PC-9 (cell line): ENCODE measurements at regions not wholly inside any gene's neighbourhood (a gene's known extent, or its start where the extent isn't known, plus 50 kb on each side); places are given as distances from the start of the nearest gene placed in this dataset.

Experiments
- BruUV-seq: library from RNA; stranded (reverse); fragments of 400-500 nt; replicated peaks from 2 replicates; lab custom pipeline; 2021; lab: Mats Ljungman, UMichigan
- CTCF ChIA-PET: fragments of 300-600 bp; sonication (Branson Sonifier 250); formaldehyde crosslinking; loops from one replicate; lab custom pipeline; 2022; ENCODE audit warnings: antibody characterized with exemption; lab: Charles Lee
- POLR2A ChIA-PET: fragments of 300-600 bp; sonication (Branson Sonifier 250); formaldehyde crosslinking; loops from one replicate; lab custom pipeline; 2022; ENCODE audit warnings: antibody characterized with exemption; ENCODE audit not compliant: unreplicated experiment; lab: Charles Lee
- DNase-seq, 2 experiments: peaks; one replicate each; pipeline versions ENCODE4 v3.0.0 to v3.0.0-alpha.2; 2015 to 2022; ENCODE audit warnings: mixed read lengths in 1 of 2
- H2AFZ ChIP-seq: fragments of 200-600 bp; sonication (generic); 2 replicates; pipeline ENCODE4 v1.8.1; 2017; ENCODE audit warnings: antibody characterized with exemption
- H3F3A ChIP-seq: fragments of 200-600 bp; sonication (generic); 2 replicates; pipeline ENCODE4 v1.8.1; 2017; ENCODE audit warnings: antibody characterized with exemption, mild to moderate bottlenecking, low read depth; ENCODE audit not compliant: insufficient read depth
- H3K27ac ChIP-seq: fragments of 200-600 bp; sonication (generic); 2 replicates; pipeline ENCODE4 v1.6.1; 2016; ENCODE audit warnings: mixed run types
- H3K27me3 ChIP-seq: fragments of 200-600 bp; sonication (generic); 2 replicates; pipeline ENCODE4 v1.6.1; 2016; ENCODE audit warnings: low read depth, mixed run types; ENCODE audit not compliant: insufficient read depth
- H3K36me3 ChIP-seq: fragments of 200-600 bp; sonication (generic); 2 replicates; pipeline ENCODE4 v1.6.1; 2016; ENCODE audit warnings: low read depth, mixed run types
- H3K4me1 ChIP-seq: fragments of 200-600 bp; sonication (generic); replicated peaks from 2 replicates; pipeline ENCODE4 v1.6.1; 2016; ENCODE audit warnings: mixed run types; ENCODE audit not compliant: insufficient read depth
- H3K4me2 ChIP-seq: fragments of 200-600 bp; sonication (generic); 2 replicates; pipeline ENCODE4 v1.6.1; 2017; ENCODE audit warnings: mixed run types
- H3K4me3 ChIP-seq: fragments of 200-600 bp; sonication (generic); 2 replicates; pipeline ENCODE4 v1.6.1; 2016; ENCODE audit warnings: mixed run types
- H3K79me2 ChIP-seq: fragments of 200-600 bp; sonication (generic); 2 replicates; pipeline ENCODE4 v1.6.1; 2017; ENCODE audit warnings: low read depth, mixed run types
- H3K9me2 ChIP-seq: fragments of 200-600 bp; sonication (generic); 2 replicates; pipeline ENCODE4 v1.8.1; 2017; ENCODE audit warnings: mild to moderate bottlenecking; ENCODE audit not compliant: insufficient read depth
- H3K9me3 ChIP-seq: fragments of 200-600 bp; sonication (generic); 2 replicates; pipeline ENCODE4 v1.8.1; 2016; ENCODE audit warnings: low read depth; ENCODE audit not compliant: insufficient read depth
- H4K20me1 ChIP-seq: fragments of 200-600 bp; sonication (generic); 2 replicates; pipeline ENCODE4 v1.8.1; 2017; ENCODE audit not compliant: insufficient read depth
- EZH2 ChIP-seq: fragments of 200-600 bp; sonication (generic); IDR thresholded peaks from 2 replicates; pipeline ENCODE4 v1.8.0; 2017; ENCODE audit warnings: antibody characterized with exemption, low read depth
- intact Hi-C: fragments of 100-400 bp; cut with micrococcal nuclease; formaldehyde crosslinking; loops from one replicate; pipeline ENCODE4 v1.10.0; 2022; ENCODE audit not compliant: unreplicated experiment
- TF ChIP-seq, protein P1 (sequence below): fragments of 200-600 bp; sonication (generic); conservative IDR thresholded peaks from 2 replicates; pipeline ENCODE4 v1.6.1; 2017; ENCODE audit warnings: mixed run types, antibody characterized with exemption, mild to moderate bottlenecking, moderate library complexity

DNA sequence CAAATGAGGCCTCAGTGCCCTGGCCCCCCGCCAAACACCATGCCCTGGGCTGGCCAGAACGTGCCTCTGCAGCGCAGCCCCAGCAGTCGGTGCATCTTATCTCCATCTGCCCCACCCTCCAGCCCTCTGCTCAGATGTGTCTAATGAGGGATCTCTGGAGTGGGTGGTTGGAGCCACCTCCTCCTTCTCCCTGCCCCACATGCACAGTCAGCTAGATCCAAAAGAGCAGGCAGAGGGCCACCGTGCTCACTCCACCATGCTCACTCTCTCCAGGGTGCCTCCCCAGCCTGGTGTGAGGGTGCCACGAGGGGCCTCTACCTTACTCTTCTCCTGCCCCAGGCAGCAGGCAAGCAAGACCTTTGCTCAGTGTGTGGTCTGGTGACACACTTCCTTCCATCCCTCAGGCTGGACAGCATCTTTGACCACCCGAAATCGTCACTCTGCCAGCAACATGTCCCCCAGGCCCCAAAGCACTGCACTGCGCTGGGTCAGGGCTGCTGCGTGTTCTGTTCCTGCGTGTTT lies 266.1 kb upstream of the HDAC4 start:
- CTCF ChIA-PET = no interaction called here
- H3K79me2 ChIP-seq = no peaks in the 10 kb centered on the region
- intact Hi-C loops = no loop called here
- H3F3A ChIP-seq = no peaks in the 10 kb centered on the region
- no peak overlapping the region for H2AFZ ChIP-seq
- no peaks in the 10 kb centered on the region for H3K9me2 ChIP-seq
- H3K36me3 ChIP-seq = no peaks in the 10 kb centered on the region
- H3K9me3 ChIP-seq = no peaks in the 10 kb centered on the region
- TF ChIP-seq, protein P1, sequence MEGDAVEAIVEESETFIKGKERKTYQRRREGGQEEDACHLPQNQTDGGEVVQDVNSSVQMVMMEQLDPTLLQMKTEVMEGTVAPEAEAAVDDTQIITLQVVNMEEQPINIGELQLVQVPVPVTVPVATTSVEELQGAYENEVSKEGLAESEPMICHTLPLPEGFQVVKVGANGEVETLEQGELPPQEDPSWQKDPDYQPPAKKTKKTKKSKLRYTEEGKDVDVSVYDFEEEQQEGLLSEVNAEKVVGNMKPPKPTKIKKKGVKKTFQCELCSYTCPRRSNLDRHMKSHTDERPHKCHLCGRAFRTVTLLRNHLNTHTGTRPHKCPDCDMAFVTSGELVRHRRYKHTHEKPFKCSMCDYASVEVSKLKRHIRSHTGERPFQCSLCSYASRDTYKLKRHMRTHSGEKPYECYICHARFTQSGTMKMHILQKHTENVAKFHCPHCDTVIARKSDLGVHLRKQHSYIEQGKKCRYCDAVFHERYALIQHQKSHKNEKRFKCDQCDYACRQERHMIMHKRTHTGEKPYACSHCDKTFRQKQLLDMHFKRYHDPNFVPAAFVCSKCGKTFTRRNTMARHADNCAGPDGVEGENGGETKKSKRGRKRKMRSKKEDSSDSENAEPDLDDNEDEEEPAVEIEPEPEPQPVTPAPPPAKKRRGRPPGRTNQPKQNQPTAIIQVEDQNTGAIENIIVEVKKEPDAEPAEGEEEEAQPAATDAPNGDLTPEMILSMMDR = no peak
- no peak for TF ChIP-seq EZH2
- peaks cover 95% of the 10 kb centered on the region for H3K27me3 ChIP-seq
- no peak for DNase-seq
- H3K4me3 ChIP-seq = no peak overlapping the region
- no peaks in the 10 kb centered on the region for H3K4me1 ChIP-seq
- BruUV-seq = no TSS peak
- no peaks in the 10 kb centered on the region for H4K20me1 ChIP-seq
- POLR2A ChIA-PET = no interaction called here
- H3K4me2 ChIP-seq = no peak overlapping the region
- no peak overlapping the region for H3K27ac ChIP-seq

DNA sequence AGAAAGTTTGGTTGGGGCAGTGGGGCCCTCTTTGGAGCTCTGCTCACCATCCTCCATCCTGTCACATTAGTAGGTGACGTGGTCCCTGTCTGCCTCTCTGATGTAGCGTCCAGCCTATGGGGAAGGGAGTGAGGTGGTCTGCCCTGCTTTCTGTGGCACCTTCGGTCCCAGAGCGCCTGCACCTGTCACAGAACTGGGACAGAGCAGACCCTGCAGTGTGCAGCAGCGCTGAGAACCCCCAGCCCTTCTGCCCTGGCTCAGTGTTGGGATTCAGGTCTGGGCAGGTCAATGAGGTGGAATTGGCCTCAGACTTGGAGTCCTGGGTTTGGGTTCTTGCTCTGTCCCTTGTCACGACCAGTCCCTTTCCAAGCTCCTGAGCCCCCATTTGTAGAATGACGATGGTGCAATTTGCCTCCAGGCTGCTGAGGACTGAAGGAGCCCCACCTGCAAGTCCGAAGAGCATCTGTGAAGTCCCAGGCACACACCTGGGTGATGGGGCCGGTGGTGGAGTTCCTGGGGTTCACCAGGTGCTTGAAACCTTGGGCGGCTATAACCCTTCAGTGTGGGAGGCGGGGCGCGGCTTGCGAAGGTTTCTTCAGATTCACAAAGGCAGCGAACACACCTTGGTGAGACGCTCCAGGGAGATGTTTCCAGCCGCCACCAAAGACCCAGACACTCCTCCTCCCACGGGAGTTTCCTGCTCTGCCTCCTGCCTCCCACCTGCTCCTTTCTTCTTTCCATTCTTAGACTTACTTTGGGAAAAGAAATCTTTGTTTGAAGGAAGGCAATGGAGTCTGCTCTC lies 265.4 kb upstream of the HDAC4 start:
- Histone ChIP-seq H3K79me2 (no peaks in the 10 kb centered on the region), H2AFZ (no peak overlapping the region), H3K9me2 (no peaks in the 10 kb centered on the region), H4K20me1 (no peaks in the 10 kb centered on the region), H3K4me1 (no peaks in the 10 kb centered on the region), H3K4me2 (no peak overlapping the region), H3K36me3 (no peaks in the 10 kb centered on the region), H3F3A (no peaks in the 10 kb centered on the region), H3K9me3 (no peaks in the 10 kb centered on the region), H3K27me3 (peaks cover 95% of the 10 kb centered on the region), H3K27ac (no peak overlapping the region), H3K4me3 (no peak overlapping the region)
- no TSS peak for BruUV-seq
- CTCF ChIA-PET = no interaction called here
- DNase-seq = no peak
- no peak for TF ChIP-seq EZH2
- TF ChIP-seq, protein P1 = no peak
- POLR2A ChIA-PET = no interaction called here
- intact Hi-C loops = no loop called here

DNA sequence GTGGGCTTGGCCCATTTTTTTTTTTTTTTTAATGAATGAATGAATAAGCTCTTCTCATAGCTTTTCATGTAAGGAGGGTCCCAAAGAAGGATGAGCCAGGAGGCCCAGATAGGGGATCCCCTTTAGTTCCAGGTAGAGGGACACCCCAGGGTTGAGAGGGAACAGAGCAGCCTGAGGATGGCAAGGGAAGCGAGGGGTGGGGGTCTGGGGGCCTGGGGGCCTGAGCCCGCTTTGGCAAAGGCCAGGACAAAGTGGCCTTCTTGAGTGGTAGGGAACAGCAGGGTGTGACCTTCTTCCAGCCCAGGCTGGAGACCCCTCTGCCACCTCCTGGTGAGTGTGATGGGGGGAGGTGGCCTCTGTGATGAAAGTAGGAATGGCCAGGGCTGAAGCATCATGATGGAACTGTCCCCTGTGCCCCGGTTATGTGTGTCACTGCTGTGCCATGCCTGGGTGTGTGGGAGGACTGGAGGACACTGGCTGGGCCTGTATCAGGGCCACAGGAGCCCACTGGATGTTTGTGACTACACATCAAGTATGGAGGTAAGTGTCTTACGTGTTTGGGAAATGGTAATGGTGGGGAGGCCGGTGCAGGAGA lies 263.5 kb upstream of the HDAC4 start:
- POLR2A ChIA-PET = no interaction called here

More for the DNA sequence above, 263.5 kb upstream of the HDAC4 start:
- intact Hi-C loops = no loop called here
- CTCF ChIA-PET = no interaction called here
- no TSS peak for BruUV-seq
- no peak overlapping the region for H2AFZ ChIP-seq
- peaks cover 91% of the 10 kb centered on the region for H3K27me3 ChIP-seq
- H4K20me1 ChIP-seq = no peaks in the 10 kb centered on the region
- no peaks in the 10 kb centered on the region for H3K79me2 ChIP-seq
- TF ChIP-seq EZH2 = no peak
- H3K4me2 ChIP-seq = no peak overlapping the region
- no peaks in the 10 kb centered on the region for H3K9me2 ChIP-seq
- H3K36me3 ChIP-seq = no peaks in the 10 kb centered on the region
- H3K4me1 ChIP-seq = no peaks in the 10 kb centered on the region
- H3K4me3 ChIP-seq = no peak overlapping the region
- no peaks in the 10 kb centered on the region for H3F3A ChIP-seq
- no peaks in the 10 kb centered on the region for H3K9me3 ChIP-seq
- no peak overlapping the region for H3K27ac ChIP-seq
- DNase-seq = no peak
